OCI-LY7 (cell line): ENCODE measurements at regions not wholly inside any gene's neighbourhood (a gene's known extent, or its start where the extent isn't known, plus 50 kb on each side); places are given as distances from the start of the nearest gene placed in this dataset.

ENCODE experiments used
- CTCF ChIP-seq: fragments of 200-600 bp; sonication (generic); conservative IDR thresholded peaks from 2 replicates; pipeline ENCODE4 v1.5.1; 2014; ENCODE audit warnings: mild to moderate bottlenecking, antibody characterized with exemption, low read length, moderate library complexity, mixed read lengths
- EZH2phosphoT487 ChIP-seq: fragments of 200-600 bp; sonication (generic); IDR thresholded peaks from 2 replicates; pipeline ENCODE4 v1.6.1; 2018; ENCODE audit warnings: low read depth, borderline replicate concordance, mild to moderate bottlenecking, mixed run types, antibody characterized with exemption, low read length, moderate library complexity, mixed read lengths

GRCh38 chr18:55079481-55080355, 120.5 kb upstream of the CCDC68 start:
- no peak for TF ChIP-seq CTCF
- TF ChIP-seq EZH2phosphoT487, result no peak
